ENCODE measurements at regions not wholly inside any gene's neighbourhood (a gene's known extent, or its start where the extent isn't known, plus 50 kb on each side); places are given as distances from the start of the nearest gene placed in this dataset.

DNA sequence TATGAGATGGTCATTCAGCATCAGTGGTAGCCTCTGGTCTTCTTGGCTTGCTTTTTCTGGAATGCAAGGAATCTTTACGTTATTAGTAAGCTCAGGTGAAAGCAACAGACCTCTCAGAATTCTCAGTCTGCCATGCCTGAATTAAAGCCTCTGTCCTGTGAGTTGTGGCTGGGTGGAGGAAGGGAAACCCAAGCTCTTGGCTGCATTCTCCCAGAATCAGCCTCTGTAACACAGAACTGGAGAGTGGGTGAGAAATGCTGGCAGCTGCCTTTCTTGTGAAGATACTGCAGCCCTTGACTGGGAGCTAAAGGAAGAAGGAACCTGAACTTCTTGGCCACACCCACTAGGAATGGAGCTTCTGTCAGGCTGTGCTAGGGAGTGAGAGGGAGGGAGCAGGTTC lies 505.8 kb downstream of the EPHA3 start:
- TF ChIP-seq PHF20 (IDR thresholded peaks at IDR 0.05; ENCODE audit: partially characterized antibody): no peak
- TF ChIP-seq, protein P1, sequence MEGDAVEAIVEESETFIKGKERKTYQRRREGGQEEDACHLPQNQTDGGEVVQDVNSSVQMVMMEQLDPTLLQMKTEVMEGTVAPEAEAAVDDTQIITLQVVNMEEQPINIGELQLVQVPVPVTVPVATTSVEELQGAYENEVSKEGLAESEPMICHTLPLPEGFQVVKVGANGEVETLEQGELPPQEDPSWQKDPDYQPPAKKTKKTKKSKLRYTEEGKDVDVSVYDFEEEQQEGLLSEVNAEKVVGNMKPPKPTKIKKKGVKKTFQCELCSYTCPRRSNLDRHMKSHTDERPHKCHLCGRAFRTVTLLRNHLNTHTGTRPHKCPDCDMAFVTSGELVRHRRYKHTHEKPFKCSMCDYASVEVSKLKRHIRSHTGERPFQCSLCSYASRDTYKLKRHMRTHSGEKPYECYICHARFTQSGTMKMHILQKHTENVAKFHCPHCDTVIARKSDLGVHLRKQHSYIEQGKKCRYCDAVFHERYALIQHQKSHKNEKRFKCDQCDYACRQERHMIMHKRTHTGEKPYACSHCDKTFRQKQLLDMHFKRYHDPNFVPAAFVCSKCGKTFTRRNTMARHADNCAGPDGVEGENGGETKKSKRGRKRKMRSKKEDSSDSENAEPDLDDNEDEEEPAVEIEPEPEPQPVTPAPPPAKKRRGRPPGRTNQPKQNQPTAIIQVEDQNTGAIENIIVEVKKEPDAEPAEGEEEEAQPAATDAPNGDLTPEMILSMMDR (IDR thresholded peaks at IDR 0.05 in 2 of 3, conservative IDR thresholded peaks at IDR 0.05 in 1 of 3; ENCODE audit: insufficient read depth in 2 of 3, low read depth in 1 of 3, low read length in 3 of 3): no peak
- no peak for TF ChIP-seq NFYB (IDR thresholded peaks at IDR 0.05; ENCODE audit: extremely low read depth, insufficient read length)
- no peak for TF ChIP-seq SMAD4 (CRISPR knock-in tag; conservative IDR thresholded peaks at IDR 0.05)
- TF ChIP-seq EGR1 (conservative IDR thresholded peaks at IDR 0.05): no peak
- no peak for TF ChIP-seq EZH2 (IDR thresholded peaks at IDR 0.05; ENCODE audit: borderline replicate concordance, low read depth, low read length)
- TF ChIP-seq GTF2F1 (IDR thresholded peaks at IDR 0.05; ENCODE audit: low read depth, low read length): no peak
- no peak for TF ChIP-seq MTA2 (IDR thresholded peaks at IDR 0.05; ENCODE audit: low read depth)
- TF ChIP-seq, protein P2, sequence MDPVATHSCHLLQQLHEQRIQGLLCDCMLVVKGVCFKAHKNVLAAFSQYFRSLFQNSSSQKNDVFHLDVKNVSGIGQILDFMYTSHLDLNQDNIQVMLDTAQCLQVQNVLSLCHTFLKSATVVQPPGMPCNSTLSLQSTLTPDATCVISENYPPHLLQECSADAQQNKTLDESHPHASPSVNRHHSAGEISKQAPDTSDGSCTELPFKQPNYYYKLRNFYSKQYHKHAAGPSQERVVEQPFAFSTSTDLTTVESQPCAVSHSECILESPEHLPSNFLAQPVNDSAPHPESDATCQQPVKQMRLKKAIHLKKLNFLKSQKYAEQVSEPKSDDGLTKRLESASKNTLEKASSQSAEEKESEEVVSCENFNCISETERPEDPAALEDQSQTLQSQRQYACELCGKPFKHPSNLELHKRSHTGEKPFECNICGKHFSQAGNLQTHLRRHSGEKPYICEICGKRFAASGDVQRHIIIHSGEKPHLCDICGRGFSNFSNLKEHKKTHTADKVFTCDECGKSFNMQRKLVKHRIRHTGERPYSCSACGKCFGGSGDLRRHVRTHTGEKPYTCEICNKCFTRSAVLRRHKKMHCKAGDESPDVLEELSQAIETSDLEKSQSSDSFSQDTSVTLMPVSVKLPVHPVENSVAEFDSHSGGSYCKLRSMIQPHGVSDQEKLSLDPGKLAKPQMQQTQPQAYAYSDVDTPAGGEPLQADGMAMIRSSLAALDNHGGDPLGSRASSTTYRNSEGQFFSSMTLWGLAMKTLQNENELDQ (CRISPR knock-in tag; IDR thresholded peaks at IDR 0.05; ENCODE audit: borderline replicate concordance): no peak
- no peak for TF ChIP-seq POLR2A (conservative IDR thresholded peaks at IDR 0.05)
- no peak for TF ChIP-seq HCFC1 (IDR thresholded peaks at IDR 0.05; ENCODE audit: low read depth, low read length)
